Upper lobe of right lung (tissue), 1 donor: ENCODE measurements at regions not wholly inside any gene's neighbourhood (a gene's known extent, or its start where the extent isn't known, plus 50 kb on each side); places are given as distances from the start of the nearest gene placed in this dataset.

ENCODE experiments used
- ATAC-seq: fragments of 200-7000 bp; cut with Tn5 transposase; one replicate; pipeline ENCODE4 v1.9.1; 2020; ENCODE audit warnings: mild to moderate bottlenecking, moderate library complexity
- DNase-seq: peaks from one replicate; pipeline ENCODE4 v3.0.0-alpha.2; 2020
- H3K27ac ChIP-seq: fragments of 200-600 bp; one replicate; pipeline ENCODE4 v1.8.0; 2022
- H3K27me3 ChIP-seq: fragments of 200-600 bp; one replicate; pipeline ENCODE4 v1.8.0; 2022; ENCODE audit warnings: mild to moderate bottlenecking
- H3K36me3 ChIP-seq: fragments of 200-600 bp; one replicate; pipeline ENCODE4 v1.8.0; 2022
- H3K4me1 ChIP-seq: fragments of 200-600 bp; one replicate; pipeline ENCODE4 v1.8.0; 2022
- H3K4me3 ChIP-seq: fragments of 200-600 bp; one replicate; pipeline ENCODE4 v1.8.0; 2022; ENCODE audit warnings: mild to moderate bottlenecking
- H3K9me3 ChIP-seq: fragments of 200-600 bp; one replicate; pipeline ENCODE4 v1.8.0; 2022
- CTCF ChIP-seq: fragments of 200-600 bp; IDR thresholded peaks from one replicate; pipeline ENCODE4 v1.8.0; 2022; ENCODE audit warnings: antibody characterized with exemption
- intact Hi-C: fragments of 100-400 bp; cut with DNase I; formaldehyde crosslinking; loops from one replicate; pipeline ENCODE4 v1.11.0; 2022
- donor health status: DM: no; HTN: yes; CAD: no; lungs with severe emphysema.

GRCh38 chr11:109794501-109794900 is 298.7 kb upstream of the ZC3H12C start:
- no peaks in the 10 kb centered on the region for H3K9me3 ChIP-seq

GRCh38 chr11:109795234-109795633 is 298.0 kb upstream of the ZC3H12C start:
- no peak for TF ChIP-seq CTCF
- no peaks in the 10 kb centered on the region for H3K9me3 ChIP-seq
- intact Hi-C loops, result no loop called here
- H3K27me3 ChIP-seq, result no peaks in the 10 kb centered on the region
- H3K27ac ChIP-seq, result no peak overlapping the region
- DNase-seq, result no peak
- H3K4me3 ChIP-seq, result no peak overlapping the region
- no peaks in the 10 kb centered on the region for H3K36me3 ChIP-seq
- no peak for ATAC-seq
- no peaks in the 10 kb centered on the region for H3K4me1 ChIP-seq

More at GRCh38 chr11:109794501-109794900, 298.7 kb upstream of the ZC3H12C start:
- no peak for TF ChIP-seq CTCF
- Histone ChIP-seq H3K27me3 (no peaks in the 10 kb centered on the region), H3K4me3 (no peak overlapping the region), H3K36me3 (no peaks in the 10 kb centered on the region), H3K4me1 (no peaks in the 10 kb centered on the region), H3K27ac (no peak overlapping the region)
- DNase-seq (no peak), ATAC-seq (no peak)
- intact Hi-C loops, result no loop called here

- intact Hi-C loops, result no loop called here
- Histone ChIP-seq H3K27me3 (no peaks in the 10 kb centered on the region), H3K4me3 (no peak overlapping the region), H3K9me3 (no peaks in the 10 kb centered on the region), H3K36me3 (no peaks in the 10 kb centered on the region), H3K4me1 (no peaks in the 10 kb centered on the region), H3K27ac (no peak overlapping the region)
- no peak for ATAC-seq
- DNase-seq, result no peak
- no peak for TF ChIP-seq CTCF
These were observed 296.9 kb upstream of the ZC3H12C start for GRCh38 chr11:109796253-109796652.

GRCh38 chr11:109798521-109798920 is 294.7 kb upstream of the ZC3H12C start:
- H3K4me3 ChIP-seq, result no peak overlapping the region
- H3K27me3 ChIP-seq, result no peaks in the 10 kb centered on the region
- no peaks in the 10 kb centered on the region for H3K36me3 ChIP-seq
- H3K9me3 ChIP-seq, result no peaks in the 10 kb centered on the region
- intact Hi-C loops, result no loop called here
- ATAC-seq (no peak), DNase-seq (no peak)
- H3K4me1 ChIP-seq, result no peaks in the 10 kb centered on the region
- no peak for TF ChIP-seq CTCF
- no peak overlapping the region for H3K27ac ChIP-seq

GRCh38 chr11:109799604-109800003 is 293.6 kb upstream of the ZC3H12C start:
- Histone ChIP-seq H3K9me3 (no peaks in the 10 kb centered on the region), H3K27ac (no peak overlapping the region), H3K27me3 (no peaks in the 10 kb centered on the region), H3K4me3 (no peak overlapping the region), H3K36me3 (no peaks in the 10 kb centered on the region), H3K4me1 (no peaks in the 10 kb centered on the region)
- DNase-seq (no peak), ATAC-seq (no peak)
- TF ChIP-seq CTCF, result no peak
- intact Hi-C loops, result no loop called here

- Histone ChIP-seq H3K27ac (no peak overlapping the region), H3K4me1 (no peaks in the 10 kb centered on the region), H3K36me3 (no peaks in the 10 kb centered on the region), H3K4me3 (no peak overlapping the region), H3K9me3 (no peaks in the 10 kb centered on the region), H3K27me3 (no peaks in the 10 kb centered on the region)
- intact Hi-C loops, result no loop called here
- DNase-seq (no peak), ATAC-seq (no peak)
- TF ChIP-seq CTCF, result no peak
These were observed 288.3 kb upstream of the ZC3H12C start for GRCh38 chr11:109804911-109805310.
